ENCODE measurements at regions not wholly inside any gene's neighbourhood (a gene's known extent, or its start where the extent isn't known, plus 50 kb on each side); places are given as distances from the start of the nearest gene placed in this dataset.

DNA sequence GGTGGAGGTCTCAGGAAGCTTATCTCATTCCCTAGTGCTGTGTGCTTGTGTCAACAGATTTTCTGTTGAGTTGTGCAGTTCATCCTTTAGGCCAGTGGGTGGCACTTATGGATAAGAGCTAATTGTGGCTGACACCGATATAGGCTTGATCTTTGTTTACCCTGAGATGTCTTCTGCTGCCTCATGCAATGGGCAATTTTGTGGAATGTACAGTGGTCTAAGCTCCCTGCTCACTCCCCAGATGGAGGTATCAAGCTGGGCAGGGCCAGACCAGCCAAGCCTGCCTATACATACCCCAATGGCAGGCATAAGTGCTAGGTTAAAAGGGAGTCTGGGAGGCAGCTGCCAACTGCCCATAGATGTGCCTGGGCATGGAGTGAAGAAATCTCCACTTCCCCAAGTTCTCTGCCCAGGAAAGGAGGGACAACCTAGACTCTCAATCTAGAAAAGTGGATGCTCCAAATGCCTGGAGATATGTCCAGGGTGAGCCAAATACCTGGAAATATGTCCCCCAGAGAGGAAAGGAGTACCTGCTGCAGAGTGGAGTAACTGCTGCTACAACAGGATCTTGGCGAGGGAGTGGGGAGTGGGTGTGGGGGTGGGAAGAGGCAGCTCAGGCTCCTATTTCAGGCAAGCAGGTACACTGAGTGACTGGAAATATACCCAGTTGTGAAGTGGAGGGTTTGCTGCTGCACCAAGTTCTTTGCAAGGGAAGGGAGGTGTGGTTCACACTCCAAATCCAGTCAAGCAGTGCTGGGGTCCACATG lies 53.2 kb upstream of the ARG1 start:
- Histone ChIP-seq H3K4me1 (ENCODE audit: insufficient read depth) (no peaks in the 10 kb centered on the region), H3K4me3 (no peak overlapping the region), H3K9me2 (ENCODE audit: insufficient read depth) (no peaks in the 10 kb centered on the region), H3K27ac (ENCODE audit: low read depth) (no peak overlapping the region), H3K27me3 (ENCODE audit: insufficient read depth) (no peaks in the 10 kb centered on the region), H2AFZ (peak overlapping the region; percentile 80), H3K4me2 (no peak overlapping the region), H3K36me3 (ENCODE audit: insufficient read depth) (peaks cover 5% of the 10 kb centered on the region; the same call in 1 of the 2 replicates), H4K20me1 (replicated peaks; ENCODE audit: insufficient read depth) (no peaks in the 10 kb centered on the region), H3K79me2 (replicated peaks; ENCODE audit: insufficient read depth) (no peaks in the 10 kb centered on the region), H3F3A (replicated peaks; ENCODE audit: low read depth) (no peaks in the 10 kb centered on the region)
- Mint-ChIP-seq H3K36me3 (ENCODE audit: low read depth) (peaks cover 39% of the 10 kb centered on the region), H3K27me3 (ENCODE audit: insufficient read depth, low read depth, poor library complexity) (peaks cover 5% of the 10 kb centered on the region), H3K27ac (no peak overlapping the region), H3K4me3 (no peak overlapping the region), H3K9me3 (peaks cover 39% of the 10 kb centered on the region), H3K4me1 (peaks cover 2% of the 10 kb centered on the region; the same call in 1 of the 3 replicates)
- DNase-seq (ENCODE audit: low spot score) (peak; percentile 83), ATAC-seq (peak; percentile 97)
- no peak for TF ChIP-seq ZNF114 (CRISPR knock-in tag; IDR thresholded peaks at IDR 0.05)
- TF ChIP-seq, protein P1, sequence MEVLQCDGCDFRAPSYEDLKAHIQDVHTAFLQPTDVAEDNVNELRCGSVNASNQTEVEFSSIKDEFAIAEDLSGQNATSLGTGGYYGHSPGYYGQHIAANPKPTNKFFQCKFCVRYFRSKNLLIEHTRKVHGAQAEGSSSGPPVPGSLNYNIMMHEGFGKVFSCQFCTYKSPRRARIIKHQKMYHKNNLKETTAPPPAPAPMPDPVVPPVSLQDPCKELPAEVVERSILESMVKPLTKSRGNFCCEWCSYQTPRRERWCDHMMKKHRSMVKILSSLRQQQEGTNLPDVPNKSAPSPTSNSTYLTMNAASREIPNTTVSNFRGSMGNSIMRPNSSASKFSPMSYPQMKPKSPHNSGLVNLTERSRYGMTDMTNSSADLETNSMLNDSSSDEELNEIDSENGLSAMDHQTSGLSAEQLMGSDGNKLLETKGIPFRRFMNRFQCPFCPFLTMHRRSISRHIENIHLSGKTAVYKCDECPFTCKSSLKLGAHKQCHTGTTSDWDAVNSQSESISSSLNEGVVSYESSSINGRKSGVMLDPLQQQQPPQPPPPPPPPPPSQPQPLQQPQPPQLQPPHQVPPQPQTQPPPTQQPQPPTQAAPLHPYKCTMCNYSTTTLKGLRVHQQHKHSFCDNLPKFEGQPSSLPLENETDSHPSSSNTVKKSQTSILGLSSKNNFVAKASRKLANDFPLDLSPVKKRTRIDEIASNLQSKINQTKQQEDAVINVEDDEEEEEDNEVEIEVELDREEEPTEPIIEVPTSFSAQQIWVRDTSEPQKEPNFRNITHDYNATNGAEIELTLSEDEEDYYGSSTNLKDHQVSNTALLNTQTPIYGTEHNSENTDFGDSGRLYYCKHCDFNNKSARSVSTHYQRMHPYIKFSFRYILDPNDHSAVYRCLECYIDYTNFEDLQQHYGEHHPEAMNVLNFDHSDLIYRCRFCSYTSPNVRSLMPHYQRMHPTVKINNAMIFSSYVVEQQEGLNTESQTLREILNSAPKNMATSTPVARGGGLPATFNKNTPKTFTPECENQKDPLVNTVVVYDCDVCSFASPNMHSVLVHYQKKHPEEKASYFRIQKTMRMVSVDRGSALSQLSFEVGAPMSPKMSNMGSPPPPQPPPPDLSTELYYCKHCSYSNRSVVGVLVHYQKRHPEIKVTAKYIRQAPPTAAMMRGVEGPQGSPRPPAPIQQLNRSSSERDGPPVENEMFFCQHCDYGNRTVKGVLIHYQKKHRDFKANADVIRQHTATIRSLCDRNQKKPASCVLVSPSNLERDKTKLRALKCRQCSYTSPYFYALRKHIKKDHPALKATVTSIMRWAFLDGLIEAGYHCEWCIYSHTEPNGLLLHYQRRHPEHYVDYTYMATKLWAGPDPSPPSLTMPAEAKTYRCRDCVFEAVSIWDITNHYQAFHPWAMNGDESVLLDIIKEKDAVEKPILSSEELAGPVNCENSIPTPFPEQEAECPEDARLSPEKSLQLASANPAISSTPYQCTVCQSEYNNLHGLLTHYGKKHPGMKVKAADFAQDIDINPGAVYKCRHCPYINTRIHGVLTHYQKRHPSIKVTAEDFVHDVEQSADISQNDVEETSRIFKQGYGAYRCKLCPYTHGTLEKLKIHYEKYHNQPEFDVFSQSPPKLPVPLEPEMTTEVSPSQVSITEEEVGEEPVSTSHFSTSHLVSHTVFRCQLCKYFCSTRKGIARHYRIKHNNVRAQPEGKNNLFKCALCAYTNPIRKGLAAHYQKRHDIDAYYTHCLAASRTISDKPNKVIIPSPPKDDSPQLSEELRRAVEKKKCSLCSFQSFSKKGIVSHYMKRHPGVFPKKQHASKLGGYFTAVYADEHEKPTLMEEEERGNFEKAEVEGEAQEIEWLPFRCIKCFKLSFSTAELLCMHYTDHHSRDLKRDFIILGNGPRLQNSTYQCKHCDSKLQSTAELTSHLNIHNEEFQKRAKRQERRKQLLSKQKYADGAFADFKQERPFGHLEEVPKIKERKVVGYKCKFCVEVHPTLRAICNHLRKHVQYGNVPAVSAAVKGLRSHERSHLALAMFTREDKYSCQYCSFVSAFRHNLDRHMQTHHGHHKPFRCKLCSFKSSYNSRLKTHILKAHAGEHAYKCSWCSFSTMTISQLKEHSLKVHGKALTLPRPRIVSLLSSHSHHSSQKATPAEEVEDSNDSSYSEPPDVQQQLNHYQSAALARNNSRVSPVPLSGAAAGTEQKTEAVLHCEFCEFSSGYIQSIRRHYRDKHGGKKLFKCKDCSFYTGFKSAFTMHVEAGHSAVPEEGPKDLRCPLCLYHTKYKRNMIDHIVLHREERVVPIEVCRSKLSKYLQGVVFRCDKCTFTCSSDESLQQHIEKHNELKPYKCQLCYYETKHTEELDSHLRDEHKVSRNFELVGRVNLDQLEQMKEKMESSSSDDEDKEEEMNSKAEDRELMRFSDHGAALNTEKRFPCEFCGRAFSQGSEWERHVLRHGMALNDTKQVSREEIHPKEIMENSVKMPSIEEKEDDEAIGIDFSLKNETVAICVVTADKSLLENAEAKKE (CRISPR knock-in tag; IDR thresholded peaks at IDR 0.05) = peak; percentile 63; the same call in 1 of the 2 replicates
- TF ChIP-seq JUNB (IDR thresholded peaks at IDR 0.05; ENCODE audit: unreplicated experiment) = no peak
- TF ChIP-seq, protein P2, sequence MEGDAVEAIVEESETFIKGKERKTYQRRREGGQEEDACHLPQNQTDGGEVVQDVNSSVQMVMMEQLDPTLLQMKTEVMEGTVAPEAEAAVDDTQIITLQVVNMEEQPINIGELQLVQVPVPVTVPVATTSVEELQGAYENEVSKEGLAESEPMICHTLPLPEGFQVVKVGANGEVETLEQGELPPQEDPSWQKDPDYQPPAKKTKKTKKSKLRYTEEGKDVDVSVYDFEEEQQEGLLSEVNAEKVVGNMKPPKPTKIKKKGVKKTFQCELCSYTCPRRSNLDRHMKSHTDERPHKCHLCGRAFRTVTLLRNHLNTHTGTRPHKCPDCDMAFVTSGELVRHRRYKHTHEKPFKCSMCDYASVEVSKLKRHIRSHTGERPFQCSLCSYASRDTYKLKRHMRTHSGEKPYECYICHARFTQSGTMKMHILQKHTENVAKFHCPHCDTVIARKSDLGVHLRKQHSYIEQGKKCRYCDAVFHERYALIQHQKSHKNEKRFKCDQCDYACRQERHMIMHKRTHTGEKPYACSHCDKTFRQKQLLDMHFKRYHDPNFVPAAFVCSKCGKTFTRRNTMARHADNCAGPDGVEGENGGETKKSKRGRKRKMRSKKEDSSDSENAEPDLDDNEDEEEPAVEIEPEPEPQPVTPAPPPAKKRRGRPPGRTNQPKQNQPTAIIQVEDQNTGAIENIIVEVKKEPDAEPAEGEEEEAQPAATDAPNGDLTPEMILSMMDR (conservative IDR thresholded peaks at IDR 0.05; ENCODE audit: low read depth in 2 of 2) = peak; percentile 67 to 87
- TF ChIP-seq, protein P3, sequence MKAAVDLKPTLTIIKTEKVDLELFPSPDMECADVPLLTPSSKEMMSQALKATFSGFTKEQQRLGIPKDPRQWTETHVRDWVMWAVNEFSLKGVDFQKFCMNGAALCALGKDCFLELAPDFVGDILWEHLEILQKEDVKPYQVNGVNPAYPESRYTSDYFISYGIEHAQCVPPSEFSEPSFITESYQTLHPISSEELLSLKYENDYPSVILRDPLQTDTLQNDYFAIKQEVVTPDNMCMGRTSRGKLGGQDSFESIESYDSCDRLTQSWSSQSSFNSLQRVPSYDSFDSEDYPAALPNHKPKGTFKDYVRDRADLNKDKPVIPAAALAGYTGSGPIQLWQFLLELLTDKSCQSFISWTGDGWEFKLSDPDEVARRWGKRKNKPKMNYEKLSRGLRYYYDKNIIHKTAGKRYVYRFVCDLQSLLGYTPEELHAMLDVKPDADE (IDR thresholded peaks at IDR 0.05) = no peak
- no peak for TF ChIP-seq STAT1 (IDR thresholded peaks at IDR 0.05; ENCODE audit: unreplicated experiment)
- no peak for TF ChIP-seq POLR2AphosphoS5 (IDR thresholded peaks at IDR 0.05; ENCODE audit: low read depth)

All from GM23338 (cell line).